ENCODE measurements at regions not wholly inside any gene's neighbourhood (a gene's known extent, or its start where the extent isn't known, plus 50 kb on each side); places are given as distances from the start of the nearest gene placed in this dataset.
"Not testable (repeated sequence)": the region's sequence is repeated elsewhere in the genome, so short reads cannot be mapped to it uniquely, and the experiment has no call there.

DNA sequence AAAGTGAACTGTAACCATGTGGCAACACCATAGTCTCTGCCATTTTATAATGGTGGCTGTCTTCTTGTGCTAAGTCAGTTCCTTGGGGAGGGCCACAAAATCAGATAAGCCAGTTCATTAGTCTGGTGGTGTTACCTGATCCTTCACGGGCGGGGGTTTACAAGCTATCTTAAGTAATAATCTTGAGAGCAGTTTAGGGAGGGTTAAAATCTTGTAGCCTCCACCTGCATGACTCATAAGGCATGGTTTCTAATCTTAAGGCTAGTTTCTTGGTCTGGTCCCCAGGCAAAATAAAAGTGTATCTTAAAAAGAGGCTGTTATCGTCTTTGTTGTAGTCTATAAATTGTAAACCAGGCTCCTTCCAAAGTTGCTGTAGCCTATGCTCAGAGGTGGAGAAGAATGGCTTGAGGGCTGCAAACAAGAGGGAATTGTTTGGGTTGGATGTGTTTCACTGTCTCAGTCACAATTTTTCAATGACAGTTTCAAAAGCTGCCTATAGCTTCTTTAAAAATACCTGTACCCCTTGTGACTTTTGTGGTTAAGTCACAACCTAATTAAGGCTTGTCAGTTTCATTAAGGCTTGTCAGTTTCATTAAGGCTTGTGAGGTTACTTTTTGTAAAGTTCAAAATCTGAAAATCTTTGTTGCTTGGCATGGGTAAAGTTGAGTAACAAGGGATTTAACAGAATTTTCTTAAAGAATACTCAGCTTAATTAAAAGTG, 135.7 kb downstream of the RPS4Y2 start:
- Histone ChIP-seq H3K4me3 (ENCODE audit: low read depth, low read length) (no peak overlapping the region), H3K36me3 (ENCODE audit: control insufficient read depth, insufficient read depth, low read length) (no peaks in the 10 kb centered on the region), H3K4me1 (ENCODE audit: control insufficient read depth, insufficient read depth, low read length, poor library complexity, severe bottlenecking) (no peaks in the 10 kb centered on the region), H3K27me3 (ENCODE audit: control insufficient read depth, insufficient read depth, low read length) (no peaks in the 10 kb centered on the region), H3K27ac (ENCODE audit: insufficient read depth, low read length, poor library complexity, severe bottlenecking) (no peak overlapping the region), H3K9me3 (ENCODE audit: control insufficient read depth in 2 of 2, low read length in 2 of 2) (no peaks in the 10 kb centered on the region)
- no peaks in the 10 kb centered on the region for H3K27me3 Mint-ChIP-seq
- ATAC-seq (ENCODE audit: low read depth in 2 of 2) (no peak), DNase-seq (no peak)
- no peaks in the 10 kb centered on the region for H3K9me3 Mint-ChIP-seq
- no peaks in the 10 kb centered on the region for H3K36me3 Mint-ChIP-seq
- H3K4me3 Mint-ChIP-seq, result no peak overlapping the region
- no peak overlapping the region for H3K27ac Mint-ChIP-seq
- H3K4me1 Mint-ChIP-seq, result peaks cover 0 to 5% (median 0%) of the 10 kb centered on the region in 4 donors

GRCh38 chrY:20925350-20926091, 169.6 kb downstream of the RPS4Y2 start:
- H3K4me3 Mint-ChIP-seq, result peak overlapping the region in 1 of 4 donors; percentile 81

DNA sequence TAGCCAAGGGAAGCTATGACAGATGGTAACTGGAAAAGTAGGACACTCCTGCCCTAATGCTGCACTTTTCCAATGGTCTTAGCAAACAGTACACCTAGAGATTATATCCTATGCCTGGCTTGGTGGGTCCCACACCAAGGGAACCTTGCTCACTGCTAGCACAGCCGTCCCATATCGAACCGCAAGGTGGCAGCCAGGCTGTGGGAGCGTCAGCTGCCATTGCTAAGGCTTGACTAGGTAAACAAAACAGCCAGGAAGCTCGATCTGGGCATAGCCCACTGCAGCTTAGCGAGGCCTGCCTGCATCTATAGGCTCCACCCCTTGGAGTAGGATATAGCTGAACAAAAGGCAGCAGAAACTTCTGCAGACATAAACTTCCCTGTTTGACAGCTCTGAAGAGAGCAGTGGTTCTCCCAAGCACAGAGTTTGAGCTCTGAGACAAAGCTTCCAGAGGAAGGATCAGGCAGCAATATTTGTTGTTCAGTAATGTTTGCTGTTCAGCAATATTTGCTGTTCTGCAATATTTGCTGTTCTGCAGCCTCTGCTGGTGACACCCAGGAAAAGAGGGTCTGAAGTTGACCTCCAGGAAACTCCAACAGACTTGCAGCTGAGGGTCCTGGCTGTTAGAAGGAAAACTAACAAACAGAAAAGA, 173.9 kb downstream of the RPS4Y2 start:
- Histone ChIP-seq H3K27ac (ENCODE audit: insufficient read depth, low read length, poor library complexity, severe bottlenecking) (no peak overlapping the region), H3K4me3 (ENCODE audit: low read depth, low read length) (no peak overlapping the region), H3K4me1 (ENCODE audit: control insufficient read depth, insufficient read depth, low read length, poor library complexity, severe bottlenecking) (no peaks in the 10 kb centered on the region), H3K36me3 (ENCODE audit: control insufficient read depth, insufficient read depth, low read length) (no peaks in the 10 kb centered on the region), H3K9me3 (ENCODE audit: control insufficient read depth in 2 of 2, low read length in 2 of 2) (peaks cover 0 to 15% of the 10 kb centered on the region in 2 experiments), H3K27me3 (ENCODE audit: control insufficient read depth, insufficient read depth, low read length) (no peaks in the 10 kb centered on the region)
- peaks cover 13% of the 10 kb centered on the region for H3K27me3 Mint-ChIP-seq
- H3K4me1 Mint-ChIP-seq, result peaks cover 0 to 13% (median 0%) of the 10 kb centered on the region in 4 donors
- ATAC-seq (ENCODE audit: low read depth in 2 of 2) (no peak), DNase-seq (no peak)
- no peak overlapping the region for H3K4me3 Mint-ChIP-seq
- peaks cover 0 to 3% (median 0%) of the 10 kb centered on the region in 7 donors for H3K9me3 Mint-ChIP-seq
- no peaks in the 10 kb centered on the region for H3K36me3 Mint-ChIP-seq
- H3K27ac Mint-ChIP-seq, result no peak overlapping the region

More at GRCh38 chrY:20925350-20926091, 169.6 kb downstream of the RPS4Y2 start:
- H3K9me3 Mint-ChIP-seq; H3K27ac ChIP-seq (ENCODE audit: insufficient read depth, low read length, poor library complexity, severe bottlenecking); H3K36me3 ChIP-seq (ENCODE audit: control insufficient read depth, insufficient read depth, low read length); H3K27me3 Mint-ChIP-seq; H3K36me3 Mint-ChIP-seq; H3K27me3 ChIP-seq (ENCODE audit: control insufficient read depth, insufficient read depth, low read length); H3K27ac Mint-ChIP-seq; H3K4me1 ChIP-seq (ENCODE audit: control insufficient read depth, insufficient read depth, low read length, poor library complexity, severe bottlenecking); ATAC-seq (ENCODE audit: low read depth in 2 of 2): not testable (repeated sequence)
- DNase-seq, result peak in 1 of 3 donors; percentile 12
- Histone ChIP-seq H3K9me3 (ENCODE audit: control insufficient read depth in 2 of 2, low read length in 2 of 2) (peaks cover 0 to 15% of the 10 kb centered on the region in 2 experiments), H3K4me3 (ENCODE audit: low read depth, low read length) (peak overlapping the region; percentile 18)
- peaks cover 0 to 13% (median 2%) of the 10 kb centered on the region in 4 donors for H3K4me1 Mint-ChIP-seq

DNA sequence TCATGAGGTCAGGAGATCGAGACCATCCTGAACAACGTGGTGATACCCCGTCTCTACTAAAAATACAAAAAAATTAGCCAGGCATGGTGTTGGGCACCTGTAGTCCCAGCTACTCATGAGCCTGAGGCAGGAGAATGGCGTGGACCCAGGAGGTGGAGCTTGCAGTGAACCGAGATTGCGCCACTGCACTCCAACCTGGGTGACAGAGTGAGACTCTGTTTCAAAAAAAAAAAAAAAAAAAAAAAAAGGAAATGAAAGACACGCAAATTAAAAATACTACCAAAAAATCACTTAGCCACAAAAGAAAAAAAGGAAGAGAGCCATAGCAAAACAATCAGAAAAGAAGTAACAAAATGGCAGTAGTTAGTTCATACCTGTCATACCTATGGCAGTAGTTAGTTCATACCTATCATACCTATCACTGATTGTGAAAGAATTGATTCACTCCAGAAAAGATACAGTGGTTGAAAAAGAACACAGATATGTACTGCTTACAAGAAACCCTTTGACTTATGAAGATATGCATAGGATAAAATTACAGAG, 180.9 kb downstream of the RPS4Y2 start:
- DNase-seq; H3K9me3 Mint-ChIP-seq; H3K36me3 ChIP-seq (ENCODE audit: control insufficient read depth, insufficient read depth, low read length); H3K4me3 Mint-ChIP-seq; H3K4me1 ChIP-seq (ENCODE audit: control insufficient read depth, insufficient read depth, low read length, poor library complexity, severe bottlenecking); H3K27ac ChIP-seq (ENCODE audit: insufficient read depth, low read length, poor library complexity, severe bottlenecking); H3K4me3 ChIP-seq (ENCODE audit: low read depth, low read length); ATAC-seq (ENCODE audit: low read depth in 2 of 2); H3K36me3 Mint-ChIP-seq; H3K27ac Mint-ChIP-seq; H3K9me3 ChIP-seq (ENCODE audit: control insufficient read depth in 2 of 2, low read length in 2 of 2); H3K27me3 ChIP-seq (ENCODE audit: control insufficient read depth, insufficient read depth, low read length); H3K4me1 Mint-ChIP-seq: not testable (repeated sequence)
- H3K27me3 Mint-ChIP-seq, result peaks cover 13% of the 10 kb centered on the region

DNA sequence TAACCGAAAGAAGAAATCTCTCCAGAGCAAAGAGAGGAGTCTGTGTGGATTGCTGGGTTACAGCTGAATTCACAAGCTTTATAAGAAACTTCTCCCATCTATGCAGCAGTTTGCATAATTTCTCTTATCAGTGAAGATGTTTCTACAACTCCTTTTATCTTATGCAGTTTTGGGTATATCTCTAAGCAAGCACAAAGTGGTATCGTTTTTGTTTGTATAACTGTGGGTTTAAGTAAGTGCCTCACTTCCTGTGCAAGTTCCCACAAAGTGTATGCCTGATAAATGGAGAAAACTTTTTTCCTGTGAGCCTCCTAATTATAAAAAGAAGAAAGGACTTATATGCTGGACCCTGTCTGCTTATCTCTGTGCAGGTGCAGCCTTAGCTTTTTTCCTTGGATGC, 205.6 kb downstream of the RPS4Y2 start:
- H3K4me3 Mint-ChIP-seq, result no peak overlapping the region
- H3K27ac Mint-ChIP-seq, result no peak overlapping the region
- H3K4me3 ChIP-seq (ENCODE audit: low read depth, low read length), result peak overlapping the region; percentile 19
- ATAC-seq (ENCODE audit: low read depth in 2 of 2), result no peak
- H3K36me3 ChIP-seq (ENCODE audit: control insufficient read depth, insufficient read depth, low read length), result no peaks in the 10 kb centered on the region
- no peaks in the 10 kb centered on the region for H3K4me1 ChIP-seq (ENCODE audit: control insufficient read depth, insufficient read depth, low read length, poor library complexity, severe bottlenecking)
- no peaks in the 10 kb centered on the region for H3K36me3 Mint-ChIP-seq
- H3K4me1 Mint-ChIP-seq, result peaks cover 0 to 9% (median under 1%) of the 10 kb centered on the region in 4 donors
- no peaks in the 10 kb centered on the region for H3K27me3 ChIP-seq (ENCODE audit: control insufficient read depth, insufficient read depth, low read length)
- H3K9me3 Mint-ChIP-seq, result no peaks in the 10 kb centered on the region
- no peak for DNase-seq
- no peaks in the 10 kb centered on the region for H3K27me3 Mint-ChIP-seq
- H3K27ac ChIP-seq (ENCODE audit: insufficient read depth, low read length, poor library complexity, severe bottlenecking), result no peak overlapping the region
- no peaks in the 10 kb centered on the region for H3K9me3 ChIP-seq (ENCODE audit: control insufficient read depth in 2 of 2, low read length in 2 of 2)

DNA sequence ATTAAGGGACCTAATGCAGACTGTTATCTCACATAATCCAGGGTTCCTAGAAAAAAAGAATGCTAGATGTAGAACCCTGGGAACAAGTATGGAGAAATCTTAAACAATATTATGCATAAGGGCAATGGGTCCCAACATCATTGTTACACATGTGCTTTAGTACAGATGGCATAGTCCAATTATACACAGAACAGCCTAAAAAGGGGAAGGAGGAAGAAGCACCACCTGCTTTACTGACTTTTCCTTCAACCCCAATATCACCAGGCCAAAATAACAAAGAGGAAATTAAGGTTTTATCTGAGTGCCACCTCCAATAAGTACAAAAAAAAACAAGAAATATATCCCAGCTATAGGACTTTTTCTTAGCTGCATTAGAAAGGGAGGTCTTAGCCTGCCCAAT, 211.9 kb downstream of the RPS4Y2 start:
- Mint-ChIP-seq H3K4me1 (no peaks in the 10 kb centered on the region), H3K4me3 (no peak overlapping the region), H3K27ac (no peak overlapping the region), H3K27me3 (peaks cover 5% of the 10 kb centered on the region), H3K9me3 (no peaks in the 10 kb centered on the region), H3K36me3 (no peaks in the 10 kb centered on the region)
- no peaks in the 10 kb centered on the region for H3K9me3 ChIP-seq (ENCODE audit: control insufficient read depth in 2 of 2, low read length in 2 of 2)
- no peaks in the 10 kb centered on the region for H3K27me3 ChIP-seq (ENCODE audit: control insufficient read depth, insufficient read depth, low read length)
- ATAC-seq (ENCODE audit: low read depth in 2 of 2) (no peak), DNase-seq (no peak)
- no peak overlapping the region for H3K27ac ChIP-seq (ENCODE audit: insufficient read depth, low read length, poor library complexity, severe bottlenecking)
- no peaks in the 10 kb centered on the region for H3K4me1 ChIP-seq (ENCODE audit: control insufficient read depth, insufficient read depth, low read length, poor library complexity, severe bottlenecking)
- no peak overlapping the region for H3K4me3 ChIP-seq (ENCODE audit: low read depth, low read length)
- H3K36me3 ChIP-seq (ENCODE audit: control insufficient read depth, insufficient read depth, low read length), result no peaks in the 10 kb centered on the region

- no peaks in the 10 kb centered on the region for H3K9me3 ChIP-seq (ENCODE audit: control insufficient read depth in 2 of 2, low read length in 2 of 2)
- H3K27me3 ChIP-seq (ENCODE audit: control insufficient read depth, insufficient read depth, low read length), result no peaks in the 10 kb centered on the region
- DNase-seq (no peak), ATAC-seq (ENCODE audit: low read depth in 2 of 2) (no peak)
- no peaks in the 10 kb centered on the region for H3K4me1 Mint-ChIP-seq
- H3K9me3 Mint-ChIP-seq, result no peaks in the 10 kb centered on the region
- no peak overlapping the region for H3K27ac ChIP-seq (ENCODE audit: insufficient read depth, low read length, poor library complexity, severe bottlenecking)
- peaks cover 5% of the 10 kb centered on the region for H3K27me3 Mint-ChIP-seq
- H3K36me3 ChIP-seq (ENCODE audit: control insufficient read depth, insufficient read depth, low read length), result no peaks in the 10 kb centered on the region
- no peaks in the 10 kb centered on the region for H3K4me1 ChIP-seq (ENCODE audit: control insufficient read depth, insufficient read depth, low read length, poor library complexity, severe bottlenecking)
- no peaks in the 10 kb centered on the region for H3K36me3 Mint-ChIP-seq
- no peak overlapping the region for H3K27ac Mint-ChIP-seq
- H3K4me3 ChIP-seq (ENCODE audit: low read depth, low read length), result no peak overlapping the region
- H3K4me3 Mint-ChIP-seq, result no peak overlapping the region
Observed at GRCh38 chrY:20968237-20968636, 212.3 kb downstream of the RPS4Y2 start.

Measured in CD4-positive, CD25-positive, alpha-beta regulatory T cell (primary cell).